HL-60 (cell line): ENCODE measurements at regions not wholly inside any gene's neighbourhood (a gene's known extent, or its start where the extent isn't known, plus 50 kb on each side); places are given as distances from the start of the nearest gene placed in this dataset.

Experiments used
- DNase-seq, 2 experiments: peaks; one replicate each; pipeline ENCODE4 v3.0.0-alpha.2; 2010 to 2020; ENCODE audit warnings: low read depth in 1 of 2, low spot score in 1 of 2
- H3K27ac ChIP-seq: fragments of 250-450 bp; sonication (Bioruptor Pico); replicated peaks from 2 replicates; pipeline ENCODE4 v1.5.1; 2020; ENCODE audit warnings: mild to moderate bottlenecking, moderate library complexity
- H3K27me3 ChIP-seq: fragments of 250-450 bp; sonication (Bioruptor Pico); 2 replicates; pipeline ENCODE4 v1.5.1; 2021; ENCODE audit warnings: mild to moderate bottlenecking, moderate library complexity; ENCODE audit not compliant: insufficient read depth, poor library complexity, severe bottlenecking
- H3K4me3 ChIP-seq: replicated peaks from 2 replicates; pipeline ENCODE4 v1.5.1; 2011; ENCODE audit warnings: mild to moderate bottlenecking, control low read depth, low read length; ENCODE audit not compliant: insufficient read depth
- GABPA ChIP-seq: IDR thresholded peaks from 2 replicates; pipeline ENCODE4 v1.6.1; 2012; ENCODE audit warnings: low read depth
- POLR2AphosphoS5 ChIP-seq: IDR thresholded peaks from 2 replicates; pipeline ENCODE4 v1.6.1; 2012; ENCODE audit warnings: low read depth
- SPI1 ChIP-seq: IDR thresholded peaks from 2 replicates; pipeline ENCODE4 v1.6.1; 2012; ENCODE audit warnings: low read depth, mild to moderate bottlenecking, borderline replicate concordance
- TF ChIP-seq, protein P1 (sequence below): IDR thresholded peaks from 2 replicates; pipeline ENCODE4 v1.6.1; 2012; ENCODE audit warnings: low read depth; ENCODE audit not compliant: insufficient replicate concordance
- TF ChIP-seq, protein P2 (sequence below): IDR thresholded peaks from one replicate; pipeline ENCODE4 v1.5.1; 2011; ENCODE audit warnings: low read length, control low read depth, inconsistent platforms; ENCODE audit not compliant: insufficient read depth

DNA sequence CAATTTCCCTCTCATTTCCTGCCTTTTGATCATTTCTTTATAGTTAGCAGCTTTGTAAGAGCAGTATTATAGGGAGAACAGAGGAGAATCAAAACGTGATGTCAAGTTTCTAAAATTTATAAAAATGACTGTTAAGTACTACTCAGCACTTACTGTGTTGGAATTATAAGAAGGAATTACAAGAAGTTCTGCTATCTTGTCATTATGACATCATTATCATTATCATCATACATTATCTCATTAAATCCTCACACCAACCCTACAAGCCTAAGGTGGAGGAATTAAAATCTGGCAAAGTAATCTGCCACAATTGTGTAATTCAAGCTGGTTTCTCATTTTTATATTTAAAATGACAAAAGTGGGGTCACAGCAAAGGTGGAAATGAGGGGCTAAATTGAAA, 316.2 kb upstream of the CD180 start:
- Histone ChIP-seq H3K4me3 (no peak overlapping the region), H3K27ac (no peak overlapping the region), H3K27me3 (no peaks in the 10 kb centered on the region)
- no peak for DNase-seq
- TF ChIP-seq, protein P1, sequence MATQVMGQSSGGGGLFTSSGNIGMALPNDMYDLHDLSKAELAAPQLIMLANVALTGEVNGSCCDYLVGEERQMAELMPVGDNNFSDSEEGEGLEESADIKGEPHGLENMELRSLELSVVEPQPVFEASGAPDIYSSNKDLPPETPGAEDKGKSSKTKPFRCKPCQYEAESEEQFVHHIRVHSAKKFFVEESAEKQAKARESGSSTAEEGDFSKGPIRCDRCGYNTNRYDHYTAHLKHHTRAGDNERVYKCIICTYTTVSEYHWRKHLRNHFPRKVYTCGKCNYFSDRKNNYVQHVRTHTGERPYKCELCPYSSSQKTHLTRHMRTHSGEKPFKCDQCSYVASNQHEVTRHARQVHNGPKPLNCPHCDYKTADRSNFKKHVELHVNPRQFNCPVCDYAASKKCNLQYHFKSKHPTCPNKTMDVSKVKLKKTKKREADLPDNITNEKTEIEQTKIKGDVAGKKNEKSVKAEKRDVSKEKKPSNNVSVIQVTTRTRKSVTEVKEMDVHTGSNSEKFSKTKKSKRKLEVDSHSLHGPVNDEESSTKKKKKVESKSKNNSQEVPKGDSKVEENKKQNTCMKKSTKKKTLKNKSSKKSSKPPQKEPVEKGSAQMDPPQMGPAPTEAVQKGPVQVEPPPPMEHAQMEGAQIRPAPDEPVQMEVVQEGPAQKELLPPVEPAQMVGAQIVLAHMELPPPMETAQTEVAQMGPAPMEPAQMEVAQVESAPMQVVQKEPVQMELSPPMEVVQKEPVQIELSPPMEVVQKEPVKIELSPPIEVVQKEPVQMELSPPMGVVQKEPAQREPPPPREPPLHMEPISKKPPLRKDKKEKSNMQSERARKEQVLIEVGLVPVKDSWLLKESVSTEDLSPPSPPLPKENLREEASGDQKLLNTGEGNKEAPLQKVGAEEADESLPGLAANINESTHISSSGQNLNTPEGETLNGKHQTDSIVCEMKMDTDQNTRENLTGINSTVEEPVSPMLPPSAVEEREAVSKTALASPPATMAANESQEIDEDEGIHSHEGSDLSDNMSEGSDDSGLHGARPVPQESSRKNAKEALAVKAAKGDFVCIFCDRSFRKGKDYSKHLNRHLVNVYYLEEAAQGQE = no peak
- TF ChIP-seq GABPA = no peak

- no peak overlapping the region for H3K4me3 ChIP-seq
- no peak for TF ChIP-seq GABPA
- TF ChIP-seq, protein P2, sequence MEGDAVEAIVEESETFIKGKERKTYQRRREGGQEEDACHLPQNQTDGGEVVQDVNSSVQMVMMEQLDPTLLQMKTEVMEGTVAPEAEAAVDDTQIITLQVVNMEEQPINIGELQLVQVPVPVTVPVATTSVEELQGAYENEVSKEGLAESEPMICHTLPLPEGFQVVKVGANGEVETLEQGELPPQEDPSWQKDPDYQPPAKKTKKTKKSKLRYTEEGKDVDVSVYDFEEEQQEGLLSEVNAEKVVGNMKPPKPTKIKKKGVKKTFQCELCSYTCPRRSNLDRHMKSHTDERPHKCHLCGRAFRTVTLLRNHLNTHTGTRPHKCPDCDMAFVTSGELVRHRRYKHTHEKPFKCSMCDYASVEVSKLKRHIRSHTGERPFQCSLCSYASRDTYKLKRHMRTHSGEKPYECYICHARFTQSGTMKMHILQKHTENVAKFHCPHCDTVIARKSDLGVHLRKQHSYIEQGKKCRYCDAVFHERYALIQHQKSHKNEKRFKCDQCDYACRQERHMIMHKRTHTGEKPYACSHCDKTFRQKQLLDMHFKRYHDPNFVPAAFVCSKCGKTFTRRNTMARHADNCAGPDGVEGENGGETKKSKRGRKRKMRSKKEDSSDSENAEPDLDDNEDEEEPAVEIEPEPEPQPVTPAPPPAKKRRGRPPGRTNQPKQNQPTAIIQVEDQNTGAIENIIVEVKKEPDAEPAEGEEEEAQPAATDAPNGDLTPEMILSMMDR = no peak
- TF ChIP-seq, protein P1 = no peak
- no peak for TF ChIP-seq SPI1
- TF ChIP-seq POLR2AphosphoS5 = no peak
- H3K27me3 ChIP-seq = no peaks in the 10 kb centered on the region
- no peak overlapping the region for H3K27ac ChIP-seq
- DNase-seq = no peak
Observed at GRCh38 chr5:67511911-67512310, 315.3 kb upstream of the CD180 start.

DNA sequence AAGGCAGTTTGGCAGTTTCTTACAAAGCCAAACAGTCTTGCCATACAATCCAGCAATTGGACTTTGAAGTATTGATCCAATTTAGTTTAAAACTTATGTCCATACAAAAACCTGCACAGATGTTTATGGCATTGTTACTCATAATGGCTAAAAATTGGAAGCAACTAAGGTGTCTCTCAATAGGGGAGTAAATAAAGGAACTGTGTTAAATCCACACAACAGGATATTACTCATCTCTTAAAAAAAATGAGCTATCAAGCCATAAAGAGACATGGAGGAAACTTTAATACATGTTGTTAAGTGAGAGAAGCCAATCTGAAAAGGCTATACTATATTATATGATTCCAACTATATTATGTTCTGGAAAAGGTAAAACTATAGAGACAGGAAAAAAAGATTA, 313.6 kb upstream of the CD180 start:
- no peak for DNase-seq
- no peak overlapping the region for H3K4me3 ChIP-seq
- H3K27ac ChIP-seq = no peak overlapping the region
- TF ChIP-seq GABPA = no peak
- TF ChIP-seq, protein P1 = no peak
- no peaks in the 10 kb centered on the region for H3K27me3 ChIP-seq

- DNase-seq = no peak
- TF ChIP-seq, protein P1 = no peak
- no peak for TF ChIP-seq POLR2AphosphoS5
- TF ChIP-seq, protein P2 = no peak
- TF ChIP-seq GABPA = no peak
- no peak for TF ChIP-seq SPI1
- no peaks in the 10 kb centered on the region for H3K27me3 ChIP-seq
- no peak overlapping the region for H3K27ac ChIP-seq
- no peak overlapping the region for H3K4me3 ChIP-seq
Observed at GRCh38 chr5:67509402-67510186, 313.0 kb upstream of the CD180 start.
